ENCODE measurements at regions not wholly inside any gene's neighbourhood (a gene's known extent, or its start where the extent isn't known, plus 50 kb on each side); places are given as distances from the start of the nearest gene placed in this dataset.

GRCh38 chr1:82446955-82447354, 646.2 kb downstream of the ADGRL2 start:
- Histone ChIP-seq H3K27ac (no peak overlapping the region), H3K36me3 (no peaks in the 10 kb centered on the region), H3K4me3 (no peak overlapping the region), H3K27me3 (no peaks in the 10 kb centered on the region), H3K9me3 (peaks cover 0 to 6% (median 0%) of the 10 kb centered on the region in 3 donors), H3K4me1 (no peaks in the 10 kb centered on the region)
- no peak for ATAC-seq
- TF ChIP-seq EP300 (IDR thresholded peaks at IDR 0.05), result no peak
- TF ChIP-seq CTCF (IDR thresholded peaks at IDR 0.05), result no peak
- TF ChIP-seq POLR2AphosphoS5 (IDR thresholded peaks at IDR 0.05), result no peak
- TF ChIP-seq POLR2A (IDR thresholded peaks at IDR 0.05), result no peak

GRCh38 chr1:82446236-82446635, 645.5 kb downstream of the ADGRL2 start:
- TF ChIP-seq POLR2AphosphoS5 (IDR thresholded peaks at IDR 0.05) (no peak), POLR2A (IDR thresholded peaks at IDR 0.05) (no peak), EP300 (IDR thresholded peaks at IDR 0.05) (no peak), CTCF (IDR thresholded peaks at IDR 0.05) (no peak)
- H3K36me3 ChIP-seq, result no peaks in the 10 kb centered on the region
- 45 to 46% methylated on average over 2 of the region's 2 CpGs for WGBS, 2 donors (ENCODE audit: low coverage in 1 of 2)
- peak; percentile 22 for ATAC-seq
- H3K9me3 ChIP-seq, result no peaks in the 10 kb centered on the region
- no peak overlapping the region for H3K27ac ChIP-seq
- no peak overlapping the region for H3K4me3 ChIP-seq
- no peaks in the 10 kb centered on the region for H3K27me3 ChIP-seq
- H3K4me1 ChIP-seq, result no peaks in the 10 kb centered on the region

GRCh38 chr1:82445827-82446226, 645.1 kb downstream of the ADGRL2 start:
- Histone ChIP-seq H3K36me3 (no peaks in the 10 kb centered on the region), H3K9me3 (no peaks in the 10 kb centered on the region), H3K27ac (no peak overlapping the region), H3K27me3 (no peaks in the 10 kb centered on the region), H3K4me1 (no peaks in the 10 kb centered on the region), H3K4me3 (no peak overlapping the region)
- WGBS, 2 donors (ENCODE audit: low coverage in 1 of 2), result 56 to 66% methylated on average over 3 of the region's 3 CpGs
- no peak for TF ChIP-seq POLR2A (IDR thresholded peaks at IDR 0.05)
- TF ChIP-seq EP300 (IDR thresholded peaks at IDR 0.05), result no peak
- no peak for TF ChIP-seq POLR2AphosphoS5 (IDR thresholded peaks at IDR 0.05)
- TF ChIP-seq CTCF (IDR thresholded peaks at IDR 0.05), result no peak
- no peak for ATAC-seq

GRCh38 chr1:82445132-82445531, 644.4 kb downstream of the ADGRL2 start:
- Histone ChIP-seq H3K4me3 (no peak overlapping the region), H3K4me1 (no peaks in the 10 kb centered on the region), H3K9me3 (no peaks in the 10 kb centered on the region), H3K36me3 (no peaks in the 10 kb centered on the region), H3K27ac (no peak overlapping the region), H3K27me3 (no peaks in the 10 kb centered on the region)
- no peak for ATAC-seq
- 78 to 83% methylated on average over 3 of the region's 3 CpGs for WGBS, 2 donors (ENCODE audit: low coverage in 1 of 2)
- TF ChIP-seq CTCF (IDR thresholded peaks at IDR 0.05) (no peak), EP300 (IDR thresholded peaks at IDR 0.05) (no peak), POLR2A (IDR thresholded peaks at IDR 0.05) (no peak), POLR2AphosphoS5 (IDR thresholded peaks at IDR 0.05) (no peak)

- Histone ChIP-seq H3K36me3 (no peaks in the 10 kb centered on the region), H3K27ac (no peak overlapping the region), H3K27me3 (no peaks in the 10 kb centered on the region), H3K4me3 (no peak overlapping the region), H3K9me3 (no peaks in the 10 kb centered on the region), H3K4me1 (no peaks in the 10 kb centered on the region)
- no peak for ATAC-seq
- no peak for TF ChIP-seq POLR2A (IDR thresholded peaks at IDR 0.05)
- TF ChIP-seq POLR2AphosphoS5 (IDR thresholded peaks at IDR 0.05), result no peak
- TF ChIP-seq CTCF (IDR thresholded peaks at IDR 0.05), result no peak
- TF ChIP-seq EP300 (IDR thresholded peaks at IDR 0.05), result no peak
- 83 to 93% methylated on average over 2 to 4 of the region's 4 CpGs for WGBS, 2 donors (ENCODE audit: low coverage in 1 of 2)
Measured at GRCh38 chr1:82441402-82441801, 640.7 kb downstream of the ADGRL2 start.
